HCT116 (cell line): ENCODE measurements at regions not wholly inside any gene's neighbourhood (a gene's known extent, or its start where the extent isn't known, plus 50 kb on each side); places are given as distances from the start of the nearest gene placed in this dataset.

Experiments used
- ATAC-seq: fragments of 200-7000 bp; cut with Tn5 transposase; 2 replicates; pipeline ENCODE4 v1.9.1; 2020; ENCODE audit warnings: mild to moderate bottlenecking, moderate library complexity
- BruUV-seq: library from RNA; stranded (reverse); fragments of 400-500 nt; replicated peaks from 2 replicates; lab custom pipeline; 2021; lab: Mats Ljungman, UMichigan
- CTCF ChIA-PET: fragments of 300-600 bp; sonication (Branson Sonifier 250); formaldehyde crosslinking; loops from one replicate; lab custom pipeline; 2021; ENCODE audit warnings: antibody characterized with exemption; lab: Charles Lee
- POLR2A ChIA-PET: fragments of 300-600, 350-600 bp; sonication (Branson Sonifier 250); formaldehyde crosslinking; loops from one replicate; lab custom pipeline; 2021; ENCODE audit warnings: antibody characterized with exemption; lab: Charles Lee
- RAD21 ChIA-PET, 2 experiments: fragments of 300-600 bp; sonication (Branson Sonifier 250); formaldehyde crosslinking; loops; one replicate each; lab custom pipeline; 2023; ENCODE audit warnings: low total read pairs in 2 of 2; ENCODE audit not compliant: uncharacterized antibody in 2 of 2, unreplicated experiment in 2 of 2, low non-redundant PET in 1 of 2; lab: Charles Lee
- DNase-seq: peaks from one replicate; pipeline ENCODE4 v3.0.0-alpha.2; 2010; ENCODE audit warnings: low read depth, low spot score
- H2AFZ ChIP-seq: fragments of 200-600 bp; shearing (Covaris generic), sonication (generic); 2 replicates; pipeline ENCODE4 v1.6.1; 2017; ENCODE audit warnings: low read depth, mixed run types, mixed read lengths, antibody characterized with exemption, low read length; ENCODE audit not compliant: poor library complexity, severe bottlenecking
- H3K27ac ChIP-seq: 2 replicates; pipeline ENCODE4 v1.5.1; 2012; ENCODE audit warnings: low read depth, low read length
- H3K27me3 ChIP-seq: fragments of 200-600 bp; sonication (generic); 2 replicates; pipeline ENCODE4 v1.6.1; 2016; ENCODE audit warnings: mixed run types, low read length, mixed read lengths; ENCODE audit not compliant: insufficient read depth
- H3K36me3 ChIP-seq, 2 experiments: fragments of 200-500 bp in 1 of 2; fragments of 200-600 bp in 1 of 2; sonication (Bioruptor generic) in 1 of 2; sonication (generic) in 1 of 2; 2 replicates each; pipeline versions ENCODE4 v1.5.1 to v1.6.1; 2014 to 2016; ENCODE audit warnings: low read length in 2 of 2, inconsistent platforms in 1 of 2, mixed read lengths in 1 of 2, mixed run types in 1 of 2; ENCODE audit not compliant: insufficient read depth in 2 of 2, control insufficient read depth in 1 of 2
- H3K4me1 ChIP-seq, 2 experiments: fragments of 200-600 bp in 1 of 2; sonication (generic) in 1 of 2; 2 replicates each; pipeline versions ENCODE4 v1.5.1 to v1.6.1; 2012 to 2017; ENCODE audit warnings: low read length in 2 of 2, inconsistent platforms in 1 of 2, mild to moderate bottlenecking in 1 of 2, mixed read lengths in 1 of 2, mixed run types in 1 of 2, moderate library complexity in 1 of 2; ENCODE audit not compliant: insufficient read depth in 2 of 2, control insufficient read depth in 1 of 2
- H3K4me2 ChIP-seq: fragments of 200-600 bp; sonication (generic); 2 replicates; pipeline ENCODE4 v1.6.1; 2017; ENCODE audit warnings: mixed run types, low read length, mixed read lengths
- H3K4me3 ChIP-seq, 2 experiments: fragments of 200-600 bp in 1 of 2; sonication (generic) in 1 of 2; replicated peaks in 1 of 2; 2 replicates each; pipeline ENCODE4 v1.5.1; 2011 to 2016; ENCODE audit warnings: low read length in 2 of 2, control low read depth in 1 of 2, low read depth in 1 of 2, mild to moderate bottlenecking in 1 of 2, mixed read lengths in 1 of 2, mixed run types in 1 of 2
- H3K79me2 ChIP-seq: fragments of 200-600 bp; sonication (generic); 2 replicates; pipeline ENCODE4 v1.6.1; 2017; ENCODE audit warnings: mild to moderate bottlenecking, mixed run types, low read length, moderate library complexity, mixed read lengths; ENCODE audit not compliant: insufficient read depth
- H3K9ac ChIP-seq: fragments of 200-600 bp; sonication (generic); 2 replicates; pipeline ENCODE4 v1.6.1; 2016; ENCODE audit warnings: low read length, mixed read lengths
- H3K9me2 ChIP-seq: fragments of 200-600 bp; sonication (generic), shearing (Covaris generic); 2 replicates; pipeline ENCODE4 v1.6.1; 2017; ENCODE audit warnings: mixed run types, mild to moderate bottlenecking, moderate library complexity; ENCODE audit not compliant: insufficient read depth
- H3K9me3 ChIP-seq, 2 experiments: fragments of 200-500 bp in 1 of 2; fragments of 200-600 bp in 1 of 2; sonication (Bioruptor generic) in 1 of 2; sonication (generic) in 1 of 2; 2 replicates each; pipeline ENCODE4 v1.6.1; 2014 to 2017; ENCODE audit warnings: low read length in 2 of 2, mixed read lengths in 2 of 2, inconsistent platforms in 1 of 2, low read depth in 1 of 2, mild to moderate bottlenecking in 1 of 2, mixed run types in 1 of 2, moderate library complexity in 1 of 2; ENCODE audit not compliant: control insufficient read depth in 1 of 2, insufficient read depth in 1 of 2
- H4K20me1 ChIP-seq: fragments of 200-600 bp; sonication (generic), shearing (Covaris generic); 2 replicates; pipeline ENCODE4 v1.6.1; 2017; ENCODE audit warnings: mixed run types, mild to moderate bottlenecking, moderate library complexity; ENCODE audit not compliant: insufficient read depth
- CEBPB ChIP-seq: IDR thresholded peaks from 2 replicates; pipeline ENCODE4 v1.6.1; 2012; ENCODE audit warnings: low read depth
- EZH2 ChIP-seq: fragments of 200-600 bp; sonication (generic); IDR thresholded peaks from 2 replicates; pipeline ENCODE4 v1.6.1; 2017; ENCODE audit warnings: antibody characterized with exemption, mixed run types
- JUND ChIP-seq: IDR thresholded peaks from 2 replicates; pipeline ENCODE4 v1.6.1; 2012
- POLR2A ChIP-seq: IDR thresholded peaks from 2 replicates; pipeline ENCODE4 v1.7.0; 2011; ENCODE audit warnings: borderline replicate concordance; ENCODE audit not compliant: insufficient read depth, insufficient read length; ENCODE audit errors: extremely low read depth
- POLR2AphosphoS5 ChIP-seq: IDR thresholded peaks from 2 replicates; pipeline ENCODE4 v1.6.1; 2011; ENCODE audit warnings: mild to moderate bottlenecking, low read depth, low read length, moderate library complexity
- SRF ChIP-seq: IDR thresholded peaks from 2 replicates; pipeline ENCODE4 v1.6.1; 2012; ENCODE audit warnings: low read depth
- TCF7L2 ChIP-seq: IDR thresholded peaks from 2 replicates; pipeline ENCODE4 v1.7.0; 2011; ENCODE audit warnings: borderline replicate concordance, inconsistent platforms; ENCODE audit not compliant: insufficient read depth, insufficient read length; ENCODE audit errors: extremely low read depth
- ZNF274 ChIP-seq: fragments of 200-500 bp; sonication (Bioruptor generic); IDR thresholded peaks from 2 replicates; pipeline ENCODE4 v1.6.1; 2014; ENCODE audit warnings: mild to moderate bottlenecking, low read depth, low read length, inconsistent platforms
- intact Hi-C: fragments of 100-400 bp; cut with micrococcal nuclease; formaldehyde crosslinking; loops from 2 replicates; pipeline ENCODE4 v1.10.0; 2022
- TF ChIP-seq, protein P1 (sequence below), 3 experiments: fragments of 200-600 bp in 1 of 3; sonication (generic) in 1 of 3; IDR thresholded peaks in 2 of 3; conservative IDR thresholded peaks in 1 of 3; 2 replicates each; pipeline ENCODE4 v1.5.1; 2012 to 2017; ENCODE audit warnings: low read depth in 2 of 3, low read length in 2 of 3, antibody characterized with exemption in 1 of 3, borderline replicate concordance in 1 of 3, control low read depth in 1 of 3, mild to moderate bottlenecking in 1 of 3, mixed read lengths in 1 of 3, mixed run types in 1 of 3, moderate library complexity in 1 of 3; ENCODE audit not compliant: insufficient read depth in 1 of 3
- TF ChIP-seq, protein P2 (sequence below): IDR thresholded peaks from 2 replicates; pipeline ENCODE4 v1.6.1; 2011; ENCODE audit warnings: mild to moderate bottlenecking, low read length, moderate library complexity; ENCODE audit not compliant: insufficient replicate concordance; ENCODE audit errors: extremely low read depth

GRCh38 chr1:200281201-200281835 lies 128.5 kb downstream of the ZNF281 start:
- no peak for TF ChIP-seq EZH2
- no peak for TF ChIP-seq ZNF274
- no peak for TF ChIP-seq POLR2A
- TF ChIP-seq, protein P1, sequence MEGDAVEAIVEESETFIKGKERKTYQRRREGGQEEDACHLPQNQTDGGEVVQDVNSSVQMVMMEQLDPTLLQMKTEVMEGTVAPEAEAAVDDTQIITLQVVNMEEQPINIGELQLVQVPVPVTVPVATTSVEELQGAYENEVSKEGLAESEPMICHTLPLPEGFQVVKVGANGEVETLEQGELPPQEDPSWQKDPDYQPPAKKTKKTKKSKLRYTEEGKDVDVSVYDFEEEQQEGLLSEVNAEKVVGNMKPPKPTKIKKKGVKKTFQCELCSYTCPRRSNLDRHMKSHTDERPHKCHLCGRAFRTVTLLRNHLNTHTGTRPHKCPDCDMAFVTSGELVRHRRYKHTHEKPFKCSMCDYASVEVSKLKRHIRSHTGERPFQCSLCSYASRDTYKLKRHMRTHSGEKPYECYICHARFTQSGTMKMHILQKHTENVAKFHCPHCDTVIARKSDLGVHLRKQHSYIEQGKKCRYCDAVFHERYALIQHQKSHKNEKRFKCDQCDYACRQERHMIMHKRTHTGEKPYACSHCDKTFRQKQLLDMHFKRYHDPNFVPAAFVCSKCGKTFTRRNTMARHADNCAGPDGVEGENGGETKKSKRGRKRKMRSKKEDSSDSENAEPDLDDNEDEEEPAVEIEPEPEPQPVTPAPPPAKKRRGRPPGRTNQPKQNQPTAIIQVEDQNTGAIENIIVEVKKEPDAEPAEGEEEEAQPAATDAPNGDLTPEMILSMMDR (IDR thresholded peaks at IDR 0.05 in 2 of 3, conservative IDR thresholded peaks at IDR 0.05 in 1 of 3; ENCODE audit: borderline replicate concordance in 1 of 3, insufficient read depth in 1 of 3, low read depth in 2 of 3, low read length in 2 of 3): no peak
- TF ChIP-seq JUND: no peak
- TF ChIP-seq, all 23 proteins: peak for 0
- Histone ChIP-seq H3K9me3 (no peaks in the 10 kb centered on the region), H3K4me2 (no peak overlapping the region), H3K27me3 (no peaks in the 10 kb centered on the region), H4K20me1 (no peaks in the 10 kb centered on the region), H3K27ac (no peak overlapping the region), H3K9me2 (no peaks in the 10 kb centered on the region), H3K4me1 (no peaks in the 10 kb centered on the region), H3K4me3 (no peak overlapping the region), H3K9ac (no peak overlapping the region), H3K79me2 (no peaks in the 10 kb centered on the region), H3K36me3 (no peaks in the 10 kb centered on the region), H2AFZ (no peak overlapping the region)
- no TSS peak for BruUV-seq
- intact Hi-C loops: no loop called here
- ChIA-PET RAD21 (no interaction called here), CTCF (interaction anchor here (1.2 to 2.6 kb wide), 2 partner anchors 202 to 217 kb away, joined by 3 to 6 read pairs; no protein-coding TSS in a partner anchor), POLR2A (no interaction called here)
- ATAC-seq: no peak
- no peak for DNase-seq

GRCh38 chr1:200279810-200280411 lies 129.9 kb downstream of the ZNF281 start:
- H3K36me3 ChIP-seq: no peaks in the 10 kb centered on the region
- DNase-seq: peak; percentile 55
- CTCF ChIA-PET: interaction anchor here (0.6 to 3.5 kb wide), 10 partner anchors 10 to 230 kb away, joined by 3 to 27 read pairs (median 4); no protein-coding TSS in a partner anchor
- no peak overlapping the region for H3K4me2 ChIP-seq
- H3K27ac ChIP-seq: no peak overlapping the region
- H4K20me1 ChIP-seq: no peaks in the 10 kb centered on the region
- intact Hi-C loops: loop anchor here (1.0 to 10.0 kb wide), 3 partner anchors 208 to 735 kb away; no protein-coding TSS in a partner anchor
- no peaks in the 10 kb centered on the region for H3K4me1 ChIP-seq
- no peaks in the 10 kb centered on the region for H3K9me2 ChIP-seq
- no peaks in the 10 kb centered on the region for H3K79me2 ChIP-seq
- ATAC-seq: peak; percentile 97
- no peaks in the 10 kb centered on the region for H3K9me3 ChIP-seq
- RAD21 ChIA-PET: interaction anchor here (0.6 to 1.9 kb wide), 3 partner anchors 209 to 237 kb away, joined by 3 to 4 read pairs (median 4); no protein-coding TSS in a partner anchor
- H3K9ac ChIP-seq: no peak overlapping the region
- no TSS peak for BruUV-seq
- H2AFZ ChIP-seq: no peak overlapping the region
- POLR2A ChIA-PET: no interaction called here
- H3K27me3 ChIP-seq: no peaks in the 10 kb centered on the region
- H3K4me3 ChIP-seq: no peak overlapping the region
- TF ChIP-seq CEBPB (no peak; the same call in 1 of the 2 replicates), TCF7L2 (no peak), EZH2 (no peak), SRF (no peak), POLR2AphosphoS5 (no peak)
- TF ChIP-seq, protein P2, sequence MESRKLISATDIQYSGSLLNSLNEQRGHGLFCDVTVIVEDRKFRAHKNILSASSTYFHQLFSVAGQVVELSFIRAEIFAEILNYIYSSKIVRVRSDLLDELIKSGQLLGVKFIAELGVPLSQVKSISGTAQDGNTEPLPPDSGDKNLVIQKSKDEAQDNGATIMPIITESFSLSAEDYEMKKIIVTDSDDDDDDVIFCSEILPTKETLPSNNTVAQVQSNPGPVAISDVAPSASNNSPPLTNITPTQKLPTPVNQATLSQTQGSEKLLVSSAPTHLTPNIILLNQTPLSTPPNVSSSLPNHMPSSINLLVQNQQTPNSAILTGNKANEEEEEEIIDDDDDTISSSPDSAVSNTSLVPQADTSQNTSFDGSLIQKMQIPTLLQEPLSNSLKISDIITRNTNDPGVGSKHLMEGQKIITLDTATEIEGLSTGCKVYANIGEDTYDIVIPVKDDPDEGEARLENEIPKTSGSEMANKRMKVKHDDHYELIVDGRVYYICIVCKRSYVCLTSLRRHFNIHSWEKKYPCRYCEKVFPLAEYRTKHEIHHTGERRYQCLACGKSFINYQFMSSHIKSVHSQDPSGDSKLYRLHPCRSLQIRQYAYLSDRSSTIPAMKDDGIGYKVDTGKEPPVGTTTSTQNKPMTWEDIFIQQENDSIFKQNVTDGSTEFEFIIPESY: no peak
- TF ChIP-seq, protein P1 (IDR thresholded peaks at IDR 0.05 in 2 of 3, conservative IDR thresholded peaks at IDR 0.05 in 1 of 3; ENCODE audit: borderline replicate concordance in 1 of 3, insufficient read depth in 1 of 3, low read depth in 2 of 3, low read length in 2 of 3): peak; percentile 69 to 88 (median 79)
